ENCODE measurements at regions not wholly inside any gene's neighbourhood (a gene's known extent, or its start where the extent isn't known, plus 50 kb on each side); places are given as distances from the start of the nearest gene placed in this dataset.

DNA sequence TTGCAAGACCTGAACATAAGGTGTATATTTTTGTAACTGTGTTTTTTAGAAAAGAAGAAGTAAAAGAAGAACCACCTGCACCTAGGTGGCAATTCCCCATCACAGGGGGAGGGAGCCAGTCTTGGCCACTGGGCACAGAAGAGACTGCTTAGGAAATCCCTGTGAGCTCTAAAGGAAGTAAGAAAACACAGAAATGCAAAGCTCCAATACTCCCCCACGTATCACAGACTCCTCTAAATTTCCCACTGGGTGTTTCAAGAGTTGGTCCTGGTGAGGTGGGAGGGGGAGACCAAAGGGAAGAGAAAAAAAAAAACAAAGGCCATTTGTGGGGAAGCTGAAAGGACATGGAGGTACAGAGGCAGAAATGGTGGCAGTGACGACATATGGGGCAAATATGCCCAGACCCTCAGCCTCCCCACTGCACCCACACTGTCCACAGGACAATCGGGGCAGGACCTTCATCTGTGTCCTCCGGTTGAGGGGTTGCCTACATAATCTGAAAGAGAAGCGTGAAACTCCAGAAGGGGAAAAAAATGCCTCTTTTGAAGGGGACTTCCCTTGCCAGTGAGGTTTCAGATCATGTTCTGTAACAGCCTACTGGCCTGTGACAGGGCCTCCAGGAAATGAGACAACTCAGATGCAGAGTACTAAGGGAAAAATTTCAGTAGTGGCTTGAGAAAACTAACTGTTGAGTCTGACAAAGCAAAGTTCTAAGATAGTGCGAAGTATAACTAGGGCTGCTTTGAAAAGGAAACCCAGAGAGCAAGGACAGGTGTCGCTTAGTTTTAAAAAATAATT is 226.2 kb upstream of the MARCKS start:
- H3K4me3 ChIP-seq (ENCODE audit: low read depth, low read length): no peak overlapping the region
- DNase-seq (ENCODE audit: low read depth): peak; percentile 64
- TF ChIP-seq, protein P1, sequence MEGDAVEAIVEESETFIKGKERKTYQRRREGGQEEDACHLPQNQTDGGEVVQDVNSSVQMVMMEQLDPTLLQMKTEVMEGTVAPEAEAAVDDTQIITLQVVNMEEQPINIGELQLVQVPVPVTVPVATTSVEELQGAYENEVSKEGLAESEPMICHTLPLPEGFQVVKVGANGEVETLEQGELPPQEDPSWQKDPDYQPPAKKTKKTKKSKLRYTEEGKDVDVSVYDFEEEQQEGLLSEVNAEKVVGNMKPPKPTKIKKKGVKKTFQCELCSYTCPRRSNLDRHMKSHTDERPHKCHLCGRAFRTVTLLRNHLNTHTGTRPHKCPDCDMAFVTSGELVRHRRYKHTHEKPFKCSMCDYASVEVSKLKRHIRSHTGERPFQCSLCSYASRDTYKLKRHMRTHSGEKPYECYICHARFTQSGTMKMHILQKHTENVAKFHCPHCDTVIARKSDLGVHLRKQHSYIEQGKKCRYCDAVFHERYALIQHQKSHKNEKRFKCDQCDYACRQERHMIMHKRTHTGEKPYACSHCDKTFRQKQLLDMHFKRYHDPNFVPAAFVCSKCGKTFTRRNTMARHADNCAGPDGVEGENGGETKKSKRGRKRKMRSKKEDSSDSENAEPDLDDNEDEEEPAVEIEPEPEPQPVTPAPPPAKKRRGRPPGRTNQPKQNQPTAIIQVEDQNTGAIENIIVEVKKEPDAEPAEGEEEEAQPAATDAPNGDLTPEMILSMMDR (IDR thresholded peaks at IDR 0.05; ENCODE audit: insufficient read depth, low read depth, low read length): no peak

DNA sequence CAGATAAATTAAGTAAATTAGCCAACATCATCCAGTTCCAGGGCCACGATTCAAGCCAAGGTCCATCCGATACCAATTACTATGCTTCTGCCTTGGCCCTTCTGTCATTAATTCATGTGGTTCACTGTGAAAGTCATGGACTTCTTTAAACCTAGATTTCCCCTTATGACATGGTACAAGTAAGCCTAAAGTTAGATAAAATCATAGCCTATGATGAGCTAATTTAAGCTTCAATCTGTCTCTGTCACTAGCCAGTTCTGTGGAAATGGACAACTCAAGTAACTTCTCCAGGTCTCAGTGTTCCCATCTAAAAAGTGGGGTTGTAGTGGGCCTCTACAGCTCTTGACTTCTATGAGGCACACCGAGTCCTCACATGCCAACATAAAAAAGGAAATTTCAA is 225.5 kb upstream of the MARCKS start:
- TF ChIP-seq, protein P1 (IDR thresholded peaks at IDR 0.05; ENCODE audit: insufficient read depth, low read depth, low read length): no peak
- DNase-seq (ENCODE audit: low read depth): no peak
- H3K4me3 ChIP-seq (ENCODE audit: low read depth, low read length): no peak overlapping the region

DNA sequence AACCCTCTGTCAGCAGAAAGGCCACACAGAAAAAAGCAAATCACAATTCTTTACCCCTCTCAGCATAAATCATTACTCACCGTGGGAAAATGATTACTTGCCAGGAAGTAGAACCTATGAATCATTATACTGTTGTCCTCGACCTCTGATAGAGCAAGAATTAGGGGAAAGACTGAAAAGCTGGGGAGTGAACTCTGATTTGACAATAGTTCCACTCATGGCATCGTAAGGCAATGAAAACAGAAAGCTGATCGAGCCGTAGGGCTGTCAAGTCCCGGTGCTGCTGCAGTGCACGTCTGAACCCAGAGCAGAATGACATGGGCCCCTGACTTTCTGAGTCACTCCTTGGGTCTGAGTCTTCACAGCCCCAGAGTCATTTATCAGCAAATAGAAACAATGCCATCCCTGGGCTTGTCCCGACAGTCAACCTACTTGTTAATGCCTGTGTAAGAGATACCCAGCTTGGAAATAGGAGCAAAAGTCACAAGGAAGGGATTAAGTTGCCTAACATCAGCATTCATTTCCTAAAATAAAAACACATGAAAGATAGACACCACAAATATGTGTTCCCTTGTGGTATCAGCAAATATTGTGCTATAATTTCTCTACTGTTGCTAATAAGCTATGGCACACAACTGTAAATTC is 224.8 kb upstream of the MARCKS start:
- TF ChIP-seq, protein P1 (IDR thresholded peaks at IDR 0.05; ENCODE audit: insufficient read depth, low read depth, low read length): no peak
- H3K4me3 ChIP-seq (ENCODE audit: low read depth, low read length): no peak overlapping the region
- DNase-seq (ENCODE audit: low read depth): peak; percentile 84

DNA sequence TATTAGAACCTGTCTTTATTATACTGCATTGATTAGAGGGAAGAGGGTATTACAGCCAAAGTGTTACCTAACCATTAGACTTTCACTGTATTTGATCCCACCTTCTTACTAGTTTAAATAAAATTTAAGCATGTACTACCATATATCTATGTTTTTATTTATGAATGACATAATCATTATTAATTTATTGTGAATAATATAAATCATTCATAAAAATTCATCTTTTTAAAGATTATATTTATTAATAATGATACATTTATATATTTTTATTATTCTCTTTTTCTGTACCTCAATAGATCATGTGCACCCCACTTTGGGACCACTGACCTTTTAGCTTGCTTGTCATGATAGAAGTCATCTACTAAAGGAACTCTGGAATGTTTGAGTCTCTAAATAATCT is 223.5 kb upstream of the MARCKS start:
- no peak for DNase-seq (ENCODE audit: low read depth)
- TF ChIP-seq, protein P1 (IDR thresholded peaks at IDR 0.05; ENCODE audit: insufficient read depth, low read depth, low read length): no peak
- H3K4me3 ChIP-seq (ENCODE audit: low read depth, low read length): no peak overlapping the region

DNA sequence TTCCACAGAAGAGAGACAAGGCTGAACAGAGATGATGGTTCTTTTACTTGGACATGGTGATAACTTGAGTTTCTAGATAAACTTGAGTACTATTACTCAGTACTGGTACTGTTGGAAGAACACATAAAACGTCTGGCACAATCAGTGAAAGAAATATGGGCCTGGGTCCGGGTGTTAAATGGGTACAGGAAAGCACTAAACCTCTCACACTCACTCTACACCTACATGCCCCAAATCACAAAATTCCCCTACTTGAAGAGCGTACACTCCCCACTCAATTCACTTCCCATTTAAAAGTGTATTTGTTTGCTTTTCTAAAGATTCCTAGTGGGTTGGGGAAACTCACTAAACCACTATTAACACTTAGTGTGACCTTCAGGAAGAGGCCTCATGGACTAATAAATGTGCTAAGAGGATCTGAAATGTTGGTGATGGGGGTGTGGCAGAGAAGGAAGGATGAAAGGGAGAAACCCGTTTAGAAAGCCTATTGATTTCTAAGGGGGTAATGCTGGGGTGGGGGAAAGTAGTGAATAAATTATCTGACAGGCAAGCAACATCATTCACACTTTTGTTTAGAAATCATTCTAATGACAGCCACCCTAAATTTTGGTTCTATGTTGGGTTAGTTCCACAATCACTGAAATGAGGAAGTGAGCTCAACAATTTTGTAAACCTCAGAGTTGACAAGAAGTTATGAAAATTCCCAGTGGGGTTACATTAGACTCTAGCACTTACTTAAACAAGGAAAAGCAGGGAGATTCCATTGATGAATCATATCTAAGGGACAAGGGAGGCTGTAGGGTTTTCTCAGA is 222.6 kb upstream of the MARCKS start:
- DNase-seq (ENCODE audit: low read depth): peak; percentile 75
- H3K4me3 ChIP-seq (ENCODE audit: low read depth, low read length): no peak overlapping the region
- TF ChIP-seq, protein P1 (IDR thresholded peaks at IDR 0.05; ENCODE audit: insufficient read depth, low read depth, low read length): no peak

DNA sequence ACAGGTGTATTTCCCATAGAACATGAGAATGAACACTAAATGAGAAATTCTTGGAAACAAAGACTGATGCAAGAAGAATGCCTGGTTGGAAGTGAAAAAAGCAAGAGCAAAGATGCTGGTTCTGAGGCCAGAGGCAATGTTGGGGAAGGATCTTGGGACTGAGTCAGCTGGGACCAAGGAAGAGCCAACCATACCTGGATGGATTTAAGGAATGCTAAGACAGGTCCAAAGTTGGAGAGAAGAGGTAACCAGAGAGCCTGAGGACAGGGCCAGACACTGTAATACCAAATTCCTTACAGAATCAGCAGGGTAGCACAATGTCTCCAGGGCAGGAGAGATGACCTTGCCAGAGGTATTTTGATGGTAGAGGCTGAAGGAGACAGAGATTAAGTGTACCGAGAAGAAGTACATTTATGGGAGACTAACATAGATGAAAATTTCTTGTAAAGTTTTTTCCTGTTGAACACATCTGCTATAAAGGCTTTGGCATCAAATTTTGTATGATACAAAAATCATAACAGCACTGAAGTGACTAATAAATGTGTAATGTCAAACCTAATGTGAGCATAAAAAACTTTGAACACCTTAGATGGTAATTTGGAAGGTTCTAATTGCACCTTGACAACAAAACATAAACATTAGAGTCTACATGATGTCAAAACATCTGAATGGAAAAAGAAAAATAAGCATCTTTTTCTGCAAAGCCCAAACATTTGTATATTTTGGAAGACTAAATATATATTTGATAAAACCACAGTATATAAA is 221.7 kb upstream of the MARCKS start:
- H3K4me3 ChIP-seq (ENCODE audit: low read depth, low read length): no peak overlapping the region
- TF ChIP-seq, protein P1 (IDR thresholded peaks at IDR 0.05; ENCODE audit: insufficient read depth, low read depth, low read length): no peak
- peak; percentile 55 for DNase-seq (ENCODE audit: low read depth)

Data from fibroblast of villous mesenchyme (primary cell).